NCI-H2227 treated with DMSO at 0.1 percent for 48 hours (cell line): ENCODE measurements at regions not wholly inside any gene's neighbourhood (a gene's known extent, or its start where the extent isn't known, plus 50 kb on each side); places are given as distances from the start of the nearest gene placed in this dataset.

ENCODE experiments used
- DNase-seq: peaks from one replicate; lab custom pipeline; 2025; lab: John Stamatoyannopoulos, UW

- no peak for DNase-seq
These were observed 395.2 kb downstream of the BCL11A start for GRCh38 chr2:60158262-60158661.

- DNase-seq = no peak
These were observed 396.2 kb downstream of the BCL11A start for GRCh38 chr2:60157283-60157682.

- DNase-seq = no peak
These were observed 399.3 kb downstream of the BCL11A start for GRCh38 chr2:60154142-60154541.

- DNase-seq = no peak
These were observed 401.1 kb downstream of the BCL11A start for GRCh38 chr2:60152226-60152833.

- no peak for DNase-seq
These were observed 404.3 kb downstream of the BCL11A start for GRCh38 chr2:60149176-60149575.

GRCh38 chr2:60148716-60149115 lies 404.7 kb downstream of the BCL11A start:
- no peak for DNase-seq

- no peak for DNase-seq
These were observed 413.3 kb downstream of the BCL11A start for GRCh38 chr2:60140185-60140584.

- DNase-seq = no peak
These were observed 416.5 kb downstream of the BCL11A start for GRCh38 chr2:60136913-60137312.

GRCh38 chr2:60127191-60127590 lies 426.3 kb downstream of the BCL11A start:
- DNase-seq = no peak

GRCh38 chr2:60125611-60126426 lies 427.6 kb downstream of the BCL11A start:
- peak; percentile 64 for DNase-seq

- no peak for DNase-seq
These were observed 433.7 kb downstream of the BCL11A start for GRCh38 chr2:60119778-60120177.

- no peak for DNase-seq
These were observed 434.5 kb downstream of the BCL11A start for GRCh38 chr2:60118917-60119316.

GRCh38 chr2:60118061-60118460 lies 435.4 kb downstream of the BCL11A start:
- DNase-seq = no peak

- no peak for DNase-seq
These were observed 437.1 kb downstream of the BCL11A start for GRCh38 chr2:60116161-60116875.

- DNase-seq = no peak
These were observed 443.7 kb downstream of the BCL11A start for GRCh38 chr2:60109744-60110143.

- no peak for DNase-seq
These were observed 446.5 kb downstream of the BCL11A start for GRCh38 chr2:60106836-60107529.

GRCh38 chr2:60105906-60106305 lies 447.5 kb downstream of the BCL11A start:
- no peak for DNase-seq

- no peak for DNase-seq
These were observed 448.6 kb downstream of the BCL11A start for GRCh38 chr2:60104514-60105505.

- DNase-seq = no peak
These were observed 453.4 kb downstream of the BCL11A start for GRCh38 chr2:60100034-60100433.

GRCh38 chr2:60098996-60099395 lies 454.5 kb downstream of the BCL11A start:
- no peak for DNase-seq

GRCh38 chr2:60097298-60097697 lies 456.2 kb downstream of the BCL11A start:
- DNase-seq = no peak
